GM18517 (cell line): ENCODE measurements at regions not wholly inside any gene's neighbourhood (a gene's known extent, or its start where the extent isn't known, plus 50 kb on each side); places are given as distances from the start of the nearest gene placed in this dataset.

Experiments
- ATAC-seq: cut with Tn5 transposase; IDR thresholded peaks from one replicate; pipeline ENCODE4 v1.9.1; 2021; ENCODE audit warnings: mild to moderate bottlenecking, moderate library complexity; ENCODE audit not compliant: unreplicated experiment

GRCh38 chr1:34328281-34328799 is 151.6 kb downstream of the C1orf94 start:
- ATAC-seq: no peak

DNA sequence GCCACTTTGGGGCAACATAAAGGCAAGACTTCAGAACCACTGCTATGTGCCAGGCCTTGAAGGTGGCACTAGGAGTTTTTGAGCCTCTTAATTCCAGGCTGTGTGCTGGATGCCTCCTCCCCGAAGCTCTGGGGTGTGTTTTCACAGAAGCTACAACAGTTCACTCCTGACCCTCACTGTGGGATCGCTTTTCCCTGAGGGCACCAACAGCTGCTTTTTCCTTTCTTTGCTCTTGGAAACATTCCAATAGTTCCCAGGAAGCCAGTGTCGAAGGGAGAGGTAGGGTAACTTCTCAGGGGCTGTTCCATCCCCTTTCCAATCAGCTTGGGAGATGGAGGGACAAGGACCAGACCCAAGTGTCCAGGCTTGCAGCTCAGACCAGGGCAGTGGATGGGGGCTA is 153.4 kb downstream of the C1orf94 start:
- ATAC-seq: no peak

- no peak for ATAC-seq
Measured at GRCh38 chr1:34331020-34331926, 154.6 kb downstream of the C1orf94 start.

- ATAC-seq: no peak
Measured at GRCh38 chr1:34332996-34333395, 156.3 kb downstream of the C1orf94 start.

- no peak for ATAC-seq
Measured at GRCh38 chr1:34338871-34339270, 162.2 kb downstream of the C1orf94 start.

DNA sequence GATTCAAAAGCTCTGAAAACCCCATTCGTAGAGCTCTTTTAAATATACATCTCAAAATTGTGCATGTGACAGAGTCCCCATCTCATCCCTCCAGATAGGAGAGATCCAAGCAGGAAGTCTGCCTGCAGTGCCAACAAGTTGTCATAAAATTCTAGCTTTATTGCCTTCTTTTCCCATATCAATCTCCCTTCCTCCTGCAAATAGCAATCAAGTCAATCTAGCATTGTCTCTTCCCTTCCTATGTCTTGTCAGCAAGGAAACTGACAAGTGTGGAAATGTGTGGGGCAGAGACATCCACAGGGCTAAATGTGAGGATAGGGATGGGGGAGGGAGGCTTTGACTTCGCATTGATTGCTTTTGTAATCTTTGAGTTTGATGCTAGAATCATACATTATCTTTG is 165.2 kb downstream of the C1orf94 start:
- ATAC-seq: no peak

DNA sequence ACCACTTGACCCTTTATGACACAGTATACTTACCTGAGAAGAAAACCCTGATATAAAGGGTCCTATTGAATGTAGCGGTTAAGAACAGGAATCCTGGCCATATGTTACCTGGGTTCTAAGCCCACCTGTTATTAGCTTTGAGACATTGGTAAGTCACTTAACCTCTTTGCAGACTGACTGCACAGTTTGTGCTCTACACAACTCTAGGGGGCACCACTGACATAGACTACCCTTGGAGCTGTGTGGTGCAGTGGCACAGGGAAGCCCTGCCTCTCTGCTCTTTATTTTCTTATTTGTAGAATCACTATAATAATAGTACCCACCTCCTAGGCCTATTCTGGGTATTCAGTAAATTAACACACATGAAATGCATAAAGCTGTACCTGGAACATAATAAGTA is 165.6 kb downstream of the C1orf94 start:
- no peak for ATAC-seq

DNA sequence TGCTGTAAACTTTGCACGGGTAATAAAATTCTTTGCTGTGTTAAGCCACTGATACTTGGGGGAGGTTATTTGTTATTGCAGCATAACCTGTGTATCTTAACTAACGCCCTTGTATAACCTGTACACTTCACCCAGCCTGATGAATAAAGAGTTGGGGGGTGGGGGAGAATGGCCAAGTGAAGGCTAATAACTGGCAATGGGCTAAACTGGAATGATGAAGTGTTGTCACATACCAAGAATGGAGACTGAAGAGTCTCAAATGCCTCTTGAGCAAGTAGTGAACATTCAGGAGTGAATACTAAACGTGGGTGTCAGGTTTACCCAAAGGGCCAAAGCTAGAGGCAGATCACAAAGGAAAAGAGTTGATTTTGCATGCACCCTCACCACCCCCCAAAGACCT is 169.4 kb downstream of the C1orf94 start:
- no peak for ATAC-seq

DNA sequence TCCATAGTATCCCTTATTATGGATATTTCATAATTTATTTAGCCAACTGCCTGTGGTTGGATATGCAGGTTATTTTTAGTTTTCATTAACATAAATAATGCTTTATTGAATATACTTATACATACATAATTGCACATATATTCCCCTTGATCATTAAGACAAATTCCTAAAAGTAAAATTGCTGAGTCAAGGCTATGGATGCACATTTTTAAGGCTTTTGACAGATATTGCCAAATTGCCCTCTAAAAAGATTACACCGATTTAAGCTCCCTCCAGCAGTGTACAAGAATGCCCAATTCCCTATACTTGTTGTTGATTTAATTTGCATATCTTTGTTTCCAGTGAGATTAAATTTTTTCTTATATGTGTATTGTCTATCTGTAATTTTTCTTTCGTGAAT is 176.7 kb downstream of the C1orf94 start:
- ATAC-seq: no peak

DNA sequence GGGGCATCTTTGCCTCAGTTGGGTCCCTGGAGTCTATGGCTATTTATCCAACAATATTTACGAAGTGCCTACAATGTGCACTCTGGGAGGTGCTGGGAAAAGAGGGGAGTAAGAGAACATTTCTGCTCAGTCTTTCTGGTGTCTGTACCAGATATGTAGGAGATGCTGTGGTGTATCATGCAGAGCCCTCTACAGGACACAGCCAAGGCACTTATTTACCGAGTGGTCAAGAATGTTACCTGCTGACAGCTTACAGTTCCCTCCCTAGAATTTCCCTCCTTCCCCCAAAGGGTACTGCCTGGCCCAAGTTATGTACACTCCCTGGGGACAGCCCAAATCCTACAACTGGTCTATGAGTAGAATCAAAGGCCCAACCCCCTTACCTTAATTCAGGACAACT is 177.7 kb downstream of the C1orf94 start:
- ATAC-seq: no peak

DNA sequence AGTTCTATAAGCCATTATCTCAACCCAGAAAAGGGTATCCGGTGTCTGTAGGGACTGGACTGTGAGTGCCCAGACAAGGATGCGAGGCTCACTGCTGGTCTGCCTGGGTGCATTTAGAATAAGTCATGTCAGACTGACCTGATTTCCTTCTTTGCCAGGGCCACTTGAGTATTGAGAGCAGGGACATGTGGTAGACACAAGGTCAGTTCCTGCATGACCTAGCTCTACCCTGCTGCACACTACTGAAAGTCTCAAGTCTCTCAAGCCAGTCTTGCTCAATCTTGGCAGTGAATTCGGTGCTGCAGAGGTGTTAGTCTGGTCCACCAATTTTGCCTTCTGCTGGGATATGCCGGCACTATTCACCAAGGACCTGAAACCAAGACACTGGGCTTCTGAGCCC is 180.1 kb downstream of the C1orf94 start:
- no peak for ATAC-seq

- no peak for ATAC-seq
Measured at GRCh38 chr1:34358636-34359035, 181.9 kb downstream of the C1orf94 start.

DNA sequence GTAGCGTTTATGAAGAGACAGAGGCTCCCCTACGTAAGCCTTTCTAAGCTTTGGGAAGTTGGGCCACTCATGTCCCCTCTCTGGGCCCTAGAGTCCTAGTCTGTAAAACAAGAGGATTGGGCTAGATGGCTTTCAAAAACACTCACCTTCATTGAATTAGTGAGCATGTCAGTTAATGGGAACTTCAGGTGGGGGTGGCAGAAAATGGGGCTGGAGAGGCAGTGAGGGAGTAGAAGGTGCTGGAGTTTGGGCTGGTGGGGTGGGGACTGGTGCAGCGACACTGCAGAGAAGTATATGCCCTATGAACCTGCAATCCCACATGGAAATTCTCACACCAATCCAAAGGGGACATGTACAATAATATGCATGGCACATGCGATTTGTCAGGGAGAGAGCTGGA is 182.7 kb downstream of the C1orf94 start:
- no peak for ATAC-seq

- no peak for ATAC-seq
Measured at GRCh38 chr1:34360574-34360973, 183.9 kb downstream of the C1orf94 start.

- ATAC-seq: no peak
Measured at GRCh38 chr1:34361121-34361520, 184.4 kb downstream of the C1orf94 start.

- ATAC-seq: no peak
Measured at GRCh38 chr1:34361781-34362357, 185.2 kb downstream of the C1orf94 start.

- no peak for ATAC-seq
Measured at GRCh38 chr1:34362949-34363348, 186.2 kb downstream of the C1orf94 start.

DNA sequence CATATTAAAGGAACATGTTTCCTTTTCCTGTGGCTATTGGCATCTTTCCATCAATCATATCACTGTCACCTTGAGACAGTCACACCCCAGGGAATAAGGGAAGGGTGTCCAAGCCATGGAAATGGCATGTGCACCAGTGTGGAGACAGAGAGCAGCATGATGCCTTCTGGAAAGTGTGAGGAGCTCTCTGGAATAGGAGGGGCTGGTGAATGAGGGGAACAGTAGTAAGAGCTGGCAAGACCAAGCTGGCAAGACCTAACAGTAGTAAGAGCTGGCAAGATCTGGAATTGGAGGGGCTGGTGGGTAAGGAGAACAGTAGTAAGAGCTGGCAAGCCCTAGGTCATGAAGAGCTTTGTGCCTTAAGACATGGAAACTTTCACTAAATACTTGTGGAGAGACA is 186.7 kb downstream of the C1orf94 start:
- ATAC-seq: no peak

GRCh38 chr1:34363915-34364314 is 187.2 kb downstream of the C1orf94 start:
- ATAC-seq: no peak

GRCh38 chr1:34364376-34364775 is 187.7 kb downstream of the C1orf94 start:
- no peak for ATAC-seq

- ATAC-seq: no peak
Measured at GRCh38 chr1:34365295-34365694, 188.6 kb downstream of the C1orf94 start.

GRCh38 chr1:34366875-34367624 is 190.3 kb downstream of the C1orf94 start:
- ATAC-seq: no peak
